Activated T-cell treated with anti-CD3 and anti-CD28 coated beads, Interleukin-2, amount 50 U/mL, for 24 hours (primary cell): ENCODE measurements at regions not wholly inside any gene's neighbourhood (a gene's known extent, or its start where the extent isn't known, plus 50 kb on each side); places are given as distances from the start of the nearest gene placed in this dataset.

Experiments
- DNase-seq: peaks from one replicate; pipeline ENCODE4 v3.0.0-alpha.2; 2020
- H3K27ac Mint-ChIP-seq: 2 replicates; pipeline ENCODE4 v1.8.0; 2020; ENCODE audit warnings: mild to moderate bottlenecking, mixed read lengths
- H3K27me3 Mint-ChIP-seq: 2 replicates; pipeline ENCODE4 v1.8.0; 2020; ENCODE audit warnings: mixed read lengths
- H3K36me3 Mint-ChIP-seq: 2 replicates; pipeline ENCODE4 v1.8.0; 2020; ENCODE audit warnings: low read depth, mixed read lengths
- H3K4me1 Mint-ChIP-seq: 2 replicates; pipeline ENCODE4 v1.8.0; 2020; ENCODE audit warnings: low read depth, mixed read lengths
- H3K4me3 Mint-ChIP-seq: 2 replicates; pipeline ENCODE4 v1.8.0; 2020; ENCODE audit warnings: mild to moderate bottlenecking, moderate library complexity, mixed read lengths
- H3K9me3 Mint-ChIP-seq: 2 replicates; pipeline ENCODE4 v1.8.0; 2020; ENCODE audit warnings: mixed read lengths

DNA sequence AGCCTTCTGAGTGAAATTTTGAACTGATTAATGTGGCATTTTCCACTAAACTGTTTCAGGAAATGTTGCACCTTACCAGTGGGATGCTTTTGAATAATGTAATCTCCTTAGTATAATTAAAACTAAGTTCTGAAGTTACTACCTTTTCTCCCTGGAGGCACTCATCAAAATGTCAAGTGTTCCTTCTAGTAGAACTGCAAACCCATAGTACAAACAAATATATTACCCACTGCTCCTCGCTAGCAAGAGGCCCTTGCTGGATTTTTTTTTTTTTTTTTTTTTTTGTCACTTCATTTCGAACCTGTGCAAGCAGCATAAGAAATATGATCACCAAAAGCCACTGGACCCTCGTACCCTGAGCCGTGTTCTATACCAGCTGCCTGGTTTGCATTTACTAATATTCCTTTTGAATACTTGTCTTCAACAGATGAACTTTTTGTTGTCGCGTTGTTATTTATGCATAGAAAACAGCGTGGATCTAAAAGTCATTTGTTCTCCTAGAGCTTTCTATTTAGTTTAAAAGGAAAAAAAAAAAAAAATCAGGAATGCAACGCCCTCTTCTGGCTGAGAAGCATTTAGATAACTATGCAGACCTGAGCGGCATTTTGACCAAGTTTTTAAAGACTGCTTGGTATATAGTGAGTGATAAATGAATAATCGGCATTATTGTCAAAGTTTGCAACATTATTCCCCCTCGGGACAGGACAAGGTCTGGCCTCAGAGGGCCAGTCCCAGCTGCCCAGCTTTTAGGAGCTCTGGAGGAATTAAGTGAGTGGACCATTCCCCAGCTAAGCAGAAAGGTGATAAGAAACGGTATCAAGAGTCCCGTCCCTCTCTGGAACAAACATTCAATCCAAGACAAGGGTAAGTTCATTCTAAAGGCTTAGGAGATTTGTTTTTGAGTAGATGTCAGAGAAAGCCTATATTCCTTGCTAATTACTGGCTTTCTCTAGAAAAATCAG, 162.5 kb upstream of the KIF2A start:
- H3K4me3 Mint-ChIP-seq = no peak overlapping the region
- no peak overlapping the region for H3K27ac Mint-ChIP-seq
- no peaks in the 10 kb centered on the region for H3K4me1 Mint-ChIP-seq
- peaks cover 53% of the 10 kb centered on the region for H3K27me3 Mint-ChIP-seq
- no peaks in the 10 kb centered on the region for H3K36me3 Mint-ChIP-seq
- peaks cover under 1% of the 10 kb centered on the region for H3K9me3 Mint-ChIP-seq
- DNase-seq = no peak

- DNase-seq = no peak
- Mint-ChIP-seq H3K36me3 (no peaks in the 10 kb centered on the region), H3K4me3 (no peak overlapping the region), H3K4me1 (no peaks in the 10 kb centered on the region), H3K9me3 (peaks cover 3% of the 10 kb centered on the region), H3K27me3 (peaks cover 57% of the 10 kb centered on the region), H3K27ac (no peak overlapping the region)
Observed at GRCh38 chr5:62144401-62145022, 161.5 kb upstream of the KIF2A start.

DNA sequence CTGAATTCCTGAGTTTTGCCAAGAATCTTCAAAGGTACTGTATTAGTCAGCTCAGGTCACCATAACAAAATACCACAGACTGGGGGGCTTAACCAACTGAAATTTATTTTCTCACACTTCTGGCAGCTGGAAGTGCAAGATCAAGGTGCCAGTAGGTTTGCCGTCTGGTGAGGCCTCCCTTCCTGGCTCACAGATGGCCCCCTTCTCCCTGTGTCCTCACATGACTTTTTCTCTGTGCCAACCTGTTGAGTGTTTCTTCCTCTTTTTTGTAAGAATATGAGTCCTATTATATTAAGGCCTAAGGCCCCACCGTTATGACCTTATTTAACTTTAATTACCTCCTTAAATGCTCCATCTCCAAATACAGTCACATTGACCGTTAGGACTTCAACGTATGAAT, 156.1 kb upstream of the KIF2A start:
- DNase-seq = no peak
- H3K9me3 Mint-ChIP-seq = peaks cover 14% of the 10 kb centered on the region
- H3K4me3 Mint-ChIP-seq = no peak overlapping the region
- H3K27ac Mint-ChIP-seq = no peak overlapping the region
- H3K27me3 Mint-ChIP-seq = peaks cover 30% of the 10 kb centered on the region
- no peaks in the 10 kb centered on the region for H3K36me3 Mint-ChIP-seq
- H3K4me1 Mint-ChIP-seq = no peaks in the 10 kb centered on the region

DNA sequence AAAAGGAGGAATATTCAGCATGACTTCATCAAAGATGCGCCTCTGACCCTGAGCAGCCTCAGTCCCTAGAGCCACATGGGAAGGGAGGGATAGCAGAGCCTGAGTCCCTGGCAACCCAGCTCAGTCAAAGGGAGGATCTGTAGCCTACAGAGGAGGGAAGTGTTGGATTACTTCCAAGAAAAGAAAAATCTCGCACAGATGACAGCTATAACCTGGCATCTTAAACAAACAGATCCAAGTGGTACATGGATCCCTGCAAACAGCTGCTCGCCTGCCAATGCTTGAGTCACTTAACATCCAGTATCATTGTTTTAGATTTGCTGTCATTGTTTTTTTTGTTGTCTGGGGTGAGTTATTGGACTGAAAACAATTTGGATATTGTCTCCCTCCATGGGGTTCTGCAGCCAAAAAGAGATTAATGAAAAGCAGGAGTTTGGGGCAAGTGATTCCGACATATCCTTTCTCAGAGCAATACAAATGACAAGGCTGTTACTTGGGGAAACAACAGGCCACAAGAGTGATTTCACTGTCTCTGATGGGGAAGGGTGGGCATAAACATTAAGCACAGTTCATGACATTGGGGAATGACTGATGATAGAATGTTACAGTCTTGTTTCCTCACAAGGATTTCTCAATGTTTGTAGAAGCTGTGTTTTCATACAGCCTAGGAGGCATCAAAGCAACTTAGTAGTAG, 153.5 kb upstream of the KIF2A start:
- no peak for DNase-seq
- peaks cover 17% of the 10 kb centered on the region for H3K9me3 Mint-ChIP-seq

DNA sequence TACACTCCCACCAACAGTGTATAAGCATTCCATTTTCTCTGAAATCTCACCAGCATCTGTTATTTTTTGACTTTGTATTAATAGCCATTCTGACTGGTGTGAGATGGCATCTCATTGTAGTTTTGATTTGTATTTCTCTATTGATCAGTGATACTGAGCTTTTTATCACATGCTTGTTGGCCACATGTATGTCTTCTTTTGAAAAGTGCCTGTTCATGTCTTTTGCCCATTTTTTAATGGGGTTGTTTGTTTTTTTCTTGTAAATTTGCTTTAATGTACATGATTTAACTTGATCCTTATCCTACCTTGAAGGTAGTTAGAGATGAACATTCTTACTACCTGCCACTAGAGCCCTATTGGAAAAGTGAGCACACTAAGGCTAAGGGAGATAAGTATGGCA, 151.2 kb upstream of the KIF2A start:
- Mint-ChIP-seq H3K36me3 (no peaks in the 10 kb centered on the region), H3K4me1 (no peaks in the 10 kb centered on the region), H3K27ac (no peak overlapping the region), H3K4me3 (no peak overlapping the region), H3K9me3 (peaks cover 14% of the 10 kb centered on the region), H3K27me3 (peaks cover 23% of the 10 kb centered on the region)
- no peak for DNase-seq

More for the DNA sequence above, 153.5 kb upstream of the KIF2A start:
- Mint-ChIP-seq H3K4me3 (no peak overlapping the region), H3K4me1 (no peaks in the 10 kb centered on the region), H3K36me3 (no peaks in the 10 kb centered on the region), H3K27me3 (peaks cover 14% of the 10 kb centered on the region), H3K27ac (no peak overlapping the region)

- no peak for DNase-seq
- Mint-ChIP-seq H3K4me3 (no peak overlapping the region), H3K4me1 (no peaks in the 10 kb centered on the region), H3K36me3 (no peaks in the 10 kb centered on the region), H3K27ac (no peak overlapping the region), H3K27me3 (peaks cover 26% of the 10 kb centered on the region), H3K9me3 (peaks cover 14% of the 10 kb centered on the region)
Observed at GRCh38 chr5:62155988-62156387, 150.0 kb upstream of the KIF2A start.

- peaks cover 29% of the 10 kb centered on the region for H3K27me3 Mint-ChIP-seq
- H3K4me3 Mint-ChIP-seq = no peak overlapping the region
- no peak for DNase-seq
- H3K36me3 Mint-ChIP-seq = no peaks in the 10 kb centered on the region
- H3K9me3 Mint-ChIP-seq = no peaks in the 10 kb centered on the region
- no peak overlapping the region for H3K27ac Mint-ChIP-seq
- H3K4me1 Mint-ChIP-seq = no peaks in the 10 kb centered on the region
Observed at GRCh38 chr5:62167561-62168057, 138.4 kb upstream of the KIF2A start.

DNA sequence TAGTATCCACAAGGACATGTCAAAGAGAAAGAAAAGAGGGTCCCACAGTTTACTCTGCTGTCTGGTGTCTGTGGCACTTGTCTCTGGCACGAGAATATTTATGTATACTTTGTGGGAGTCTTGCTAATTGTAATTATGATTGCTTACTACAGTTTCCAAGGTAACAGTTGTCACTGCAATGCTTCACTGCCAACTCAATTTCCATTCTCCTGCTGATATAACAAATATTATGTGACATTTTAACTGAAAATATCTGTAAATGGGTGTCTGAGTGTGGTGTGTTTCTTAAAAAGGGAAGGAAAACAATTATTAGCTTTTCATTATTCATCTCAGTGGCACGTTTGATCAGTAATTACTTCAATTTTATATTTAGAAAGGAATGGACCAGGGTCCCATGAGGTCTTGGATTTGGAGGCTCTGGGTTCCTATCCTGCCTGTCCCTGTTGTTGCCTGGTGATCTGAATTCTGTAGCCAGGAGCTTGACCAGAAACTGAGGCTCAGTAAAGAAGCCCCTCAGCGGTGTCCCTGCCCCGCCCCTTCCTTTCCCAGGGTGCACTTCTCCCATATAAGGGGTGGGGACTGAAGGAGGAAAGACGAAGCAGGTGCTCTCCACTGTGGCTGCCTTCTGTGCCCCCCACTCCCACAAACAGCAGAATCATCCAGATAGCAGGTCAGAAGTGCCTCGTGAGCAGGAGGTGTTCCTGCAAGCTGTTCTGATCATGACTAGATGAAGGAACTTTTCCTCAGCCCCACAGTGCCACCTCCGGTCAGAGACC, 137.3 kb upstream of the KIF2A start:
- H3K9me3 Mint-ChIP-seq = no peaks in the 10 kb centered on the region
- H3K4me1 Mint-ChIP-seq = no peaks in the 10 kb centered on the region
- no peak overlapping the region for H3K4me3 Mint-ChIP-seq

GRCh38 chr5:62178258-62178657, 127.7 kb upstream of the KIF2A start:
- Mint-ChIP-seq H3K9me3 (no peaks in the 10 kb centered on the region), H3K4me3 (no peak overlapping the region), H3K27me3 (peaks cover 33% of the 10 kb centered on the region), H3K27ac (no peak overlapping the region), H3K36me3 (no peaks in the 10 kb centered on the region), H3K4me1 (no peaks in the 10 kb centered on the region)
- no peak for DNase-seq

More for the DNA sequence above, 137.3 kb upstream of the KIF2A start:
- Mint-ChIP-seq H3K27ac (no peak overlapping the region), H3K36me3 (no peaks in the 10 kb centered on the region), H3K27me3 (peaks cover 36% of the 10 kb centered on the region)
- DNase-seq = no peak

DNA sequence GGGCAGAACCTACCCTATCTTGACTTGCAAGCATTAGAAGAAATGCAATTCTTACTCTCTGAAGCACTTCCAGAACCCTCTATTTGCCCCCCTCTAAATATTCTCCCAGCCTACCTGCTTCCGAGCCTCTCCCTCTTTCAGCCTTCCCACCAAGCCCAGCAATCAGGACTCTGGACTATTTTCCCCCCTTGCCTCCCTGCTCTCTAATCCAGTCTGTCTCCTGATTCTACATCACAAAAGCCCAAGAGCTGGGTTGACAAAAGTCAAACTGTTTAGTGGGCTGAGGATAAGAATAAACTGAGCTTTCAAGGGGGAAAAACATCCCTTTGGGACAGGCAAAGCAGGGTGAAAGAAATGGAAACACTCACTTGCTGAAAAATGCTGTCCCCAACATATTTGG, 123.2 kb upstream of the KIF2A start:
- Mint-ChIP-seq H3K27me3 (peaks cover 35% of the 10 kb centered on the region), H3K4me3 (no peak overlapping the region), H3K4me1 (no peaks in the 10 kb centered on the region), H3K36me3 (no peaks in the 10 kb centered on the region), H3K9me3 (no peaks in the 10 kb centered on the region), H3K27ac (no peak overlapping the region)
- no peak for DNase-seq

GRCh38 chr5:62183727-62184126, 122.3 kb upstream of the KIF2A start:
- no peaks in the 10 kb centered on the region for H3K9me3 Mint-ChIP-seq
- no peaks in the 10 kb centered on the region for H3K36me3 Mint-ChIP-seq
- no peaks in the 10 kb centered on the region for H3K4me1 Mint-ChIP-seq
- H3K27ac Mint-ChIP-seq = no peak overlapping the region
- peaks cover 29% of the 10 kb centered on the region for H3K27me3 Mint-ChIP-seq
- no peak overlapping the region for H3K4me3 Mint-ChIP-seq
- DNase-seq = no peak

GRCh38 chr5:62184444-62184843, 121.6 kb upstream of the KIF2A start:
- H3K4me1 Mint-ChIP-seq = no peaks in the 10 kb centered on the region
- no peak overlapping the region for H3K27ac Mint-ChIP-seq
- H3K27me3 Mint-ChIP-seq = peaks cover 22% of the 10 kb centered on the region
- no peaks in the 10 kb centered on the region for H3K9me3 Mint-ChIP-seq
- H3K36me3 Mint-ChIP-seq = no peaks in the 10 kb centered on the region
- no peak overlapping the region for H3K4me3 Mint-ChIP-seq
- DNase-seq = no peak

DNA sequence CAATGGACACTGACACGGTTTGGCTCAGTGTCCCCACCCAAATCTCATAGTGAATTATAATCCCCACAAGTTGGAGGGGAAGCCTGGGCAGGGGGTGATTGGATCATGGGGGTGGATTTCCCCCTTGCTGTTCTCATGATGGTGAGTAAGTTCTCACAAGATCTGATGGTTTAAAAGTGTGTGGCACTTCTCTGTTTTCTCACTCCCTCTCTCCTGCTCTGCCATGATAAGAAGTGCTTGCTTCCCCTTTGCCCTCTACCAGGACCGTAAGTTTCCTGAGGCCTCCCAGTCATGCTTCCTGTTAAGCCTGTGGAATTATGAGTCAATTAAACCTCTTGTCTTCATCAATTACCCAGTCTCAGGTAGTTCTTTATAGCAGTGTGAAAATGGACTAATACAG, 115.8 kb upstream of the KIF2A start:
- DNase-seq = no peak
- H3K4me1 Mint-ChIP-seq = no peaks in the 10 kb centered on the region
- no peak overlapping the region for H3K4me3 Mint-ChIP-seq
- H3K27me3 Mint-ChIP-seq = peaks cover 13% of the 10 kb centered on the region
- H3K9me3 Mint-ChIP-seq = peaks cover 17% of the 10 kb centered on the region
- no peaks in the 10 kb centered on the region for H3K36me3 Mint-ChIP-seq
- H3K27ac Mint-ChIP-seq = no peak overlapping the region

DNA sequence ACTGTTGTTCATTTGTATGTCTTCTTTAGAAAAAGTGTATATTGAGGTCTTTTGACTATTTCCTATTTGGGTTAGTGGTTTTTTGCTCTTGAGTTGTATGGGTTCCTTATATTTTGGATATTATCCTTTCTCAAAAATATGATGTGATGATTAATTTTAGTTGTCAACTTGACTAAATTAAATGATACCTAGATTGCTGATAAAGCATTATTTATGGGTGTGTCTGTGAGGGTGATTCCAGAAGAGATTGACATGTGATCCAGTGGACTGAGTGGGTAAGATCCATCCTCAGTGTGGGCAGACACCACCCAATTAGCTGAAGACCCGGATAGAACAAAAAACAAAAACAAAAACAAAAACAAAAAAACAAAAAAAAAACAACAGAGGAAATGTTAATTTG, 115.1 kb upstream of the KIF2A start:
- DNase-seq = no peak
- no peak overlapping the region for H3K27ac Mint-ChIP-seq
- H3K9me3 Mint-ChIP-seq = peaks cover 17% of the 10 kb centered on the region
- peaks cover 8% of the 10 kb centered on the region for H3K27me3 Mint-ChIP-seq
- no peaks in the 10 kb centered on the region for H3K36me3 Mint-ChIP-seq
- H3K4me1 Mint-ChIP-seq = no peaks in the 10 kb centered on the region
- no peak overlapping the region for H3K4me3 Mint-ChIP-seq
